NCI-H1092 (cell line): ENCODE measurements at regions not wholly inside any gene's neighbourhood (a gene's known extent, or its start where the extent isn't known, plus 50 kb on each side); places are given as distances from the start of the nearest gene placed in this dataset.
"Not testable (repeated sequence)": the region's sequence is repeated elsewhere in the genome, so short reads cannot be mapped to it uniquely, and the experiment has no call there.

Source experiments
- DNase-seq: peaks from one replicate; lab custom pipeline; 2025; lab: John Stamatoyannopoulos, UW

- no peak for DNase-seq
Measured at GRCh38 chr1:65062339-65062738, 85.7 kb upstream of the AK4 start.

- no peak for DNase-seq
Measured at GRCh38 chr1:65063025-65063424, 85.0 kb upstream of the AK4 start.

- DNase-seq = no peak
Measured at GRCh38 chr1:65064981-65065380, 83.0 kb upstream of the AK4 start.

- DNase-seq = no peak
Measured at GRCh38 chr1:65065524-65066418, 82.2 kb upstream of the AK4 start.

GRCh38 chr1:65066419-65066765 lies 81.6 kb upstream of the AK4 start:
- DNase-seq = no peak

GRCh38 chr1:65066766-65067490 lies 81.1 kb upstream of the AK4 start:
- DNase-seq = no peak

GRCh38 chr1:65067491-65068201 lies 80.4 kb upstream of the AK4 start:
- DNase-seq = peak; percentile 25

- DNase-seq = no peak
Measured at GRCh38 chr1:65068202-65069010, 79.6 kb upstream of the AK4 start.

GRCh38 chr1:65069011-65069565 lies 78.9 kb upstream of the AK4 start:
- no peak for DNase-seq

GRCh38 chr1:65072845-65073244 lies 75.2 kb upstream of the AK4 start:
- no peak for DNase-seq

GRCh38 chr1:65075123-65075976 lies 72.7 kb upstream of the AK4 start:
- no peak for DNase-seq

- DNase-seq = no peak
Measured at GRCh38 chr1:65077369-65077768, 70.6 kb upstream of the AK4 start.

- no peak for DNase-seq
Measured at GRCh38 chr1:65079941-65080340, 68.1 kb upstream of the AK4 start.

GRCh38 chr1:65082346-65083040 lies 65.5 kb upstream of the AK4 start:
- no peak for DNase-seq

GRCh38 chr1:65083263-65083896 lies 64.6 kb upstream of the AK4 start:
- DNase-seq = no peak

GRCh38 chr1:65084066-65084465 lies 63.9 kb upstream of the AK4 start:
- no peak for DNase-seq

- DNase-seq = not testable (repeated sequence)
Measured at GRCh38 chr1:65087519-65087918, 60.5 kb upstream of the AK4 start.

- DNase-seq = no peak
Measured at GRCh38 chr1:65090406-65090805, 57.6 kb upstream of the AK4 start.

- no peak for DNase-seq
Measured at GRCh38 chr1:65092691-65093090, 55.3 kb upstream of the AK4 start.

- no peak for DNase-seq
Measured at GRCh38 chr1:65097076-65097475, 50.9 kb upstream of the AK4 start.
